B cell (primary cell): ENCODE measurements at regions not wholly inside any gene's neighbourhood (a gene's known extent, or its start where the extent isn't known, plus 50 kb on each side); places are given as distances from the start of the nearest gene placed in this dataset.
"Not testable (repeated sequence)": the region's sequence is repeated elsewhere in the genome, so short reads cannot be mapped to it uniquely, and the experiment has no call there.

Experiments used
- EZH2 ChIP-seq: IDR thresholded peaks from 2 replicates; pipeline ENCODE4 v1.6.1; 2012; ENCODE audit warnings: borderline replicate concordance, low read depth, mild to moderate bottlenecking, moderate library complexity, low read length; ENCODE audit not compliant: insufficient read depth, poor library complexity, severe bottlenecking
- TF ChIP-seq, protein P1 (sequence below): fragments of 200-600 bp; IDR thresholded peaks from one replicate; pipeline ENCODE4 v1.8.0; 2022; ENCODE audit warnings: antibody characterized with exemption, mild to moderate bottlenecking

DNA sequence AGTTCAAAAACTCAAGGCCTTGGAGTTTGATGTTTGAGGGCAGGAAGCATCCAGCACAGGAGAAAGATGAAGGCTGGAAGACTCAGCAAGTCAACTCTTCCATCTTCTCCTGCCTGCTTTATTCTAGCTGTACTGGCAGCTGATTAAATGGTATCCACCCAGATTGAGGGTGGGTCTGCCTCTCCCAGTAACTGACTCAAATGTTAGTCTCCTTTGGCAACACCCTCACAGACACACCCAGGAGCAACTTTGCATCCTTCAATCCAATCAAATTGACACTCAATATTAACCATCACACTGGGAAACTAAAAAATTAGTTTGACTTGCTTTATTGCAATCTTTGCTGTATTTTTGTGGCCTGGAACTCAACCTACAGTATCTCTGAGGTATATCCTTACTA lies 230.5 kb upstream of the TARS1 start:
- TF ChIP-seq, protein P1, sequence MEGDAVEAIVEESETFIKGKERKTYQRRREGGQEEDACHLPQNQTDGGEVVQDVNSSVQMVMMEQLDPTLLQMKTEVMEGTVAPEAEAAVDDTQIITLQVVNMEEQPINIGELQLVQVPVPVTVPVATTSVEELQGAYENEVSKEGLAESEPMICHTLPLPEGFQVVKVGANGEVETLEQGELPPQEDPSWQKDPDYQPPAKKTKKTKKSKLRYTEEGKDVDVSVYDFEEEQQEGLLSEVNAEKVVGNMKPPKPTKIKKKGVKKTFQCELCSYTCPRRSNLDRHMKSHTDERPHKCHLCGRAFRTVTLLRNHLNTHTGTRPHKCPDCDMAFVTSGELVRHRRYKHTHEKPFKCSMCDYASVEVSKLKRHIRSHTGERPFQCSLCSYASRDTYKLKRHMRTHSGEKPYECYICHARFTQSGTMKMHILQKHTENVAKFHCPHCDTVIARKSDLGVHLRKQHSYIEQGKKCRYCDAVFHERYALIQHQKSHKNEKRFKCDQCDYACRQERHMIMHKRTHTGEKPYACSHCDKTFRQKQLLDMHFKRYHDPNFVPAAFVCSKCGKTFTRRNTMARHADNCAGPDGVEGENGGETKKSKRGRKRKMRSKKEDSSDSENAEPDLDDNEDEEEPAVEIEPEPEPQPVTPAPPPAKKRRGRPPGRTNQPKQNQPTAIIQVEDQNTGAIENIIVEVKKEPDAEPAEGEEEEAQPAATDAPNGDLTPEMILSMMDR, result not testable (repeated sequence)
- TF ChIP-seq EZH2, result not testable (repeated sequence)
